GM18868 (cell line): ENCODE measurements at regions not wholly inside any gene's neighbourhood (a gene's known extent, or its start where the extent isn't known, plus 50 kb on each side); places are given as distances from the start of the nearest gene placed in this dataset.
A peak's percentile ranks its signal among the peaks of the same experiment; 100 is the strongest.
"Not testable (repeated sequence)": the region's sequence is repeated elsewhere in the genome, so short reads cannot be mapped to it uniquely, and the experiment has no call there.

Source experiments
- ATAC-seq: cut with Tn5 transposase; IDR thresholded peaks from one replicate; pipeline ENCODE4 v1.9.1; 2021; ENCODE audit warnings: mild to moderate bottlenecking, moderate library complexity; ENCODE audit not compliant: unreplicated experiment

DNA sequence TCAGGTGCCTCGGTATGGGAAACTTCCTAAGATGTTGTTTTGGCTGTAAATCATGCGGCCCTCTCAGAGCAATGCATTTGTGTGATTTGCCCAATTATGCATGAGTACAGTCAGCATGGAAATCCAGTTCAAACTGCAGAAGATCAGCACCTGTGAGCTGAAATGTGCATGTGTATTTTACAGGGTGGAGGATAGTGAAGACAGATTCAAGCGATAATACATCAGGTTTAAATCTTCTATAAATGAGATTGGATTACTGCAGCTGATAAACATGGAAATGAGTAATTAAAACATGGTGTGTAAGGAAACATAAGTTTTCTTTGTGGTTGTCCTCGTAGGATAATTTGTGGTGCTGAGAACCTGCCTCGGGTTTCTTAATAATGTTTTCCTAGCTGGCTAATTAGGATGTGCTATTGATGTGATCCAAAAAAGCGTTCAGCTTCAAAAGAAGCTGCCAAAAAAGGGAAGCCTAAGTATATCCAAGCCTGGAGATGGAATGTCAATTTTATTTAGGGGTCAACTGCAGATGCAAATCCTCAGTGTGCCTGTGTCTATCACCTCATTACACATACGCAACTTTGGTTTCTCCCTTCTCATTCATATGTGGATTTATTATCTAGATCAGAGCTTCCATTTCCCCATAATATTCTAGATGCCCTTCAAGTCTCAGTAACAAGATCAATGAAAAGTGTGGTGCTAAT is 117.1 kb upstream of the CCDC28A start:
- no peak for ATAC-seq

DNA sequence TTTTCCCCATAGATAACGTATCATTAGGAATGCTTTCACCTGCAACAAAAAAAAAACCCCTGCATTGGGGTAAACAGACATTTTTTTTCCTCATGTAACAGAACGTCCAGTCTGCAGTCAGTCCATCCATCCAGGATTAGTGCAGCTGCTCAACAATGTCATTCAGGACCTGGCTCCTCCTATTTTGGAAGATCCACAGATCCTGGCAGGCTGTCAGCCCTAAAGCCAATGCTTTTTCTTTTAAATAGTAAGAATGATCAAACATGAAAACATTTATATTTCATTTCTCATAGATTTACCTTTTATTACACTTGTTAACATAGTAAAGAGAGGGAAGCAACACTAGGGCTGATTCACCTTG is 116.5 kb upstream of the CCDC28A start:
- ATAC-seq = no peak

DNA sequence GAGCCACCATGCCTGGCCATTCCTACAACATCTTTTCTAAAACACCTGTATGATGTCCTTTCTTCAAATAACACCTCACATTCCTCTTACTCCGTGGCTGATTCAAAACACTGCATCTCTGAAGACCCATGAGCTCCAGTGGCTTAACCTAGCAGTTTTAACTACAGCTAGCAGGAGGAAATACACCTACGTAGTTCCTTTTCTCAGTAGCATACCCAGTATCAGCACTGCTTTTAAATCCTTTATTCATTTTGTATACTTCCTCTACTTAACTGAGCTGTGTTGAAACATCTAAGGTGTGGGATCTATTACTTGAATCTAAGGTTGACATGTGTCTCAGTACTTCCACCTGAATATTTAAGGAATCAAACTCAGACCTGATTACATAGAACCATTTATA is 113.6 kb upstream of the CCDC28A start:
- ATAC-seq = peak; percentile 59

DNA sequence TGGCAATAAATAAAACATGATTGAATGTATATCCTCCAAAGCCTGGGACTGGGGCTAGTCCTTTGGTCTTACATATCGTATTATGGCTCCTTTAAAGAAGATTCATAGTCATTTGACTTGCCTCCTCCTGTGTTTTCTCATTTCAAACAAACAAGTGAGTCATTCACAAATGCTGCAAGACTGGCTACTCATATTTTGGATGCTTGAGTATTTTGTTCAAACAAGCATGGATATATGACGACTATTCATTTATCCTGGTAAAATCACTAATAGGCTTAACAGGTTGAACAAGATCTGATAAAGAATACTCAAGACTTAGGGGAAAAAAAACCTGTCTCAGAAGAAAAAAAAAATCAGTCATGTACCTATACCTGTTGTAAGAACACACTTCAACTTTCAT is 111.1 kb upstream of the CCDC28A start:
- no peak for ATAC-seq

DNA sequence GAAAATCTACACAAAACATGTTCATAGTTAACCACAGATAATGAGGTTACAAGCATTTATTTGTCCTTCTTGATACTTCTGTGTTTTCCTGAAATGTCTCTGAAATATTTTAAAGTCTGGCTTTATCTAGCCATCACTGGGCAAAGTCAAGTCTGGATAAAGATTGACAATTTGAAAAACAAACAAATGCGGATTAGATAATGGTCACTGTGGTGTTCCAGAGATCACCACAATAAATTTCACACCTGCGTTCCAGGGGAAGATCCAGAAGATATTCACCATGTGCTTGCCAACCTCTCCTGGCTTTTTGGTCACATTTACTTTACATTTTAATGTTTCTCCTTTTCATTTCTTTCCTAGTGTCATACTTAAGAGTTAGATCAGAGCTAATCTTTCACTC is 109.7 kb upstream of the CCDC28A start:
- ATAC-seq = no peak

DNA sequence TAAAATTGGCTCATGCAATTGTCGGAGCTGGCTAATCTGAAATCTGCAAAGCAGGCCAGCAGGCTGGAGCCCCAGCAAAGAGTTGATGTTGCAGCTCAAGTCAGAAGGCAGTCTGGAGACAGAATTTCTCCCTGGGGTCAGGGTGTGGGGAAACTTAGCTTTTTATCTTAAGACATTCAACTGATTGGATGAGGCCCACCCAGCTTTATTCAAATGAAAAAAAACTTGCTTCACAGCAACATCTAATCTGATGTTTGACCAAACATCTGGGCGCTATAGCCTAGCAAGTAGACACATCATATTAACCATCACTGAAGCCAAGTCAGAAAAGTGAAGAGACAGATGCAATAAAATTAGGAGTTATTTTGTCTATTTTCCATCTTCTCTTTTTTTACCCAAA is 108.8 kb upstream of the CCDC28A start:
- no peak for ATAC-seq

DNA sequence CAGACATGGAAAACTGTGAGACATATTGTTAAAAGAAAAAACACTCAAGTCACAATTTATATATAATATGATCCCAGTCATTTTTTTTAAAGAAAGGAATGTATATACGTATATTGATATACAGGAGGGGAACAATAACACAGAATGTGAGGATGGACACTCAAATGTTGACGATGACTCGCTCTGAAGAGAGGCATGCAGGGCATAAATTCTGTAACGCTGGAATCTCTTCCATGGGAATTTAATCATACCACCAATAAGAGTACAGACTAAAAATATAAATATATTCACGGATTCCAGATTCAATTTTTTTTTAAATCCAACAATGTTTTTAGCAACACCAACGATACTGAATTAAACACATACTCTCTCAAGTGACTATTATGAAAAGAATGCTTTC is 106.9 kb upstream of the CCDC28A start:
- ATAC-seq = no peak

DNA sequence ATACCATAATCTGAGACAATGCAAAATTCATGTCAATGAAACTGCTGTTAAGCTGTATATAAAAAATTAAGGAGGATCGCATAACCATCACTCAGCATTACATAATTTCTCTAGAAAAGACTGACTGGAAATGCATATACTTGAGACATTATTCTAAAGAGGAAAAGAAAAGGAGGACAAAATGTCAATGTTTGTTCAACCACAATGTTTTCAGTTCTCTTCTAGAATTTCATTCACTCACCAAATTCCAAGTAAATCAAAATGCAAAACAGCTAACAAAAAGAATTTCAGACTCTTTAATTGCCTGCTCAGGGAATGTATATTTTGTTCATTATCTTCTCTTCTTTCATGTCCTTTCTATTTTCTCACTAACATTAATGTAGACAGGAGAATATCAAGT is 106.2 kb upstream of the CCDC28A start:
- ATAC-seq = no peak

DNA sequence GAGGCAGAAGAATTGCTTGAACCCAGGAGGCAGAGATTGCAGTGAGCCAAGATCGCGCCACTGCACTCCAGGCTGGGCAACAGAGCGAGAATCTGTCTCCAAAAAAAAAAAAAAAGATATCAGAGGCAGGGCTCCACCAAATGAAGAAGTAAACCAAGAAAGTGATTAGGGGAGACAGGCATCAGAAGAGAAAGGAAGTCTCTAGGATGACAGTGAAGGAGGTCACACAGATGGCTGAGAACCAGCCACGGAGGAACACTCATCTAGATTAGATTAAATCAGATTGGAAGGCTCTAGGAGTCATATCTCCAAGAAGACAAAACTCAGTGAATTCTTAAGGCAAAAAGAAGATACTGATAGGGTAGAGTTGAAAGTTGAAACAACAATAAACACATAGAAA is 102.2 kb upstream of the CCDC28A start:
- ATAC-seq = no peak

DNA sequence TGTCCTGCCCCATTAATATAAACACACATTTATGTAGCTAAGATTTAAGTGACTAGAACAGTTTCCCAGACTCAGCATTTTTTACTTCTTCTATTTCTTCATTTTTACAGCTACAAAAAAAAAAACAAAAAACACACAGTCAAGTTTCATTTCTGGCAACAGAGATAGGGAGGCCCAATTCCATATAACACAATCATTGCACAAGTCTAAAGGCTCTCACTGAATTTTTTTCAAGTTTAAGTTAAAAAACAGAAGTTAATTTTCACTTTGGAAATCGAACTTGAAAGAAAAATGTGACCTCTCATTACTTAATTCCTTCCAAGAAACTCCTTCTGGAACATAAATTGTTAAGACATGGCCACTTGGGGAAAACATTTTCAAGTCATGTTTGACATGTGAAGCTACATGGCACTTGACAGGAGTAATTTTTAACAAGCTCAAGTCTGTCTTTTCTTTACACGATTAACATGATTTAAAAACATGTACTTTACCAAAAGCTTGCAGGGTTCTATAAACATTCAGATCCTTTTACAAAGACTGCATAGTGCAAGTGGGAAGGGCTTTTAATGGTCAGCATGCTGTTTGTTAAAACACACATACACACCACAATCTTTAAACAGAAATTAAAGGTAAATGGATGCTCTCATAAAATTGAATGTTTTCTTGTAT is 100.1 kb upstream of the CCDC28A start:
- ATAC-seq = no peak

DNA sequence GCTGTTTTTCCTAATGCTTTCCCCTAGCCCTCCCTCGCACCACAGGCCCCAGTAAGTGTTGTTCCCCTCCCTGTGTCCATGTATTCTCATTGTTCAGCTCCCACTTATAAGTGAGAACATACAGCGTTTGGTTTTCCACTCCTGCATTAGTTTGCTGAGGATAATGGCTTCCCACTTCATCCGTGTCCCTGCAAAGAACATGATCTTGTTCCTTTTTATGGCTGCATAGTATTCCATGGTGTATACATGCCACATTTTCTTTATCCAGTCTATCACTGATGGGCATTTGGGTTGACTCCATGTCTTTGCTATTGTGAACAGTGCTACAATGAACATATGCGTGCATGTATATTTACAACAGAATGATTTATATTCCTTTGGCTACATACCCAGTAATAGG is 99.1 kb upstream of the CCDC28A start:
- not testable (repeated sequence) for ATAC-seq

DNA sequence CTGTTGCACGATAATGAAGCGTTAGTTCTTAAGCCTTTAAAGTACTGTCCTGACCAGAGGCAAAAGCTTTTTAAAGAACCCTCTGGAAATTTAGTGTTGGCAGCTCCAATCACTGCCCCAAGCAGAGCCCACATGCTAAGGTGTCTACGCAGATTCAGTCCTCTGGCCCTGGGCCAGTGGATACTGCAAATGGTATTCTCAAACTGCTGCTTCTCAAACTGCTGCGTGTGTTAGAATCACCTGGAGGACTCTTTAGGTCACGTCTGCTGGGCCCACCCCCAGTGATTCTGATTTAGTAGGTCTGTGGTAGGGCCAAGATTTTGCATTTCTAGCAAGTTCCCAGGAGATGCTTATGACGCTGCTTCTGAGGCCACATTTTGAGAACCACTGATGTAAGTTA is 96.0 kb upstream of the CCDC28A start:
- no peak for ATAC-seq

DNA sequence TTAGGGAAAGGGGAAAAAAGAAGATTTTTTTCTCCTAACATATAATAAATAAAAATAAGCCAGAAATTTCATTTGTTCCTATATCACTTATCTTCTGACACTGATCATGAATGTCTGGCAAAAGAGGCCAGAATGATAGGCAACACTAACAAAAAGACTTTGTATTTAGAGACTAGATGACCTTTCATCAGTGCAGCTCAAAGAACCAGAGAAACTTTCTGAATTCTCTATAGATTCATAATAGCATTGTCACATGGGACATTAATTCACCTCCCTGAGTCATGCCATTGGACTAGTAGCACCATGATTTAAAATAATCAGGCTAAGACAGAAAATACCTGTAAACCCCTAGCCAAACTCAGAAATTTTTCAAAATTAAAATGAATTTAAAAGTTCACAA is 95.4 kb upstream of the CCDC28A start:
- no peak for ATAC-seq

DNA sequence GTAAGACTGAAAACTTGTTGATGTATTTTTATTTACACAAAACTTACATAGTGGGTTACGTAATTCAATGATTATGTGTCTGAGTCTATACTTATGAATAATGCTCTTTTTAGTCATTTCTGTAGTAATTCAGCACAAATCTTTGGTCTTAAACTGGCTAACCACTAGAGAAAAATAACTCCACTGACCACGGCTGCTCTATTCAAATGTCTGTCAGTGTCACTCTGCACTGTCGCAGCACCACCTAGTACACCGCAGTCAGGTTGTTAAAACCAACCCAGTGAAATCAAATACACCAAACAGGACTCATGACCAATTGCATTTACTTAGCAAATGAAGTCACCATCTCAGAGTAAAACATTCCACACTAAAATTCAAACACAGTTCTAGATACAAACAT is 93.5 kb upstream of the CCDC28A start:
- no peak for ATAC-seq

DNA sequence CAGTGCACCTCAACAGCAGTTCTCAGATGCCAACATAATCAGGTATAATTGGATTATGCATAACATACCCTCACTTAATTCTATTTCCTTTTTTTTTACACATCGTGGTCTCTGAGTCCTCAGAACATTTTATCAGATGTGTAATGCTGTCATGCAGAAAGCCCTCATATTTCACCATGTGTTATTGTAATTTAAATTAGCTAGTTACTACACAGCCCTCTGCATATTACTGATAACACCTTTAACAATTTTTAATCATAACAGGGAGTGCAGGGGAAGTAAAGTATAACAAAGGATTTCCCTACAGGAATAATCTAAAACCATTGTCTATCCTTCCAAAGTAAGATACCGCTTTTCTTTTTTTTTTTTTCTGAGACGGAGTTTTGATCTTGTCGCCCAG is 91.9 kb upstream of the CCDC28A start:
- ATAC-seq = no peak

DNA sequence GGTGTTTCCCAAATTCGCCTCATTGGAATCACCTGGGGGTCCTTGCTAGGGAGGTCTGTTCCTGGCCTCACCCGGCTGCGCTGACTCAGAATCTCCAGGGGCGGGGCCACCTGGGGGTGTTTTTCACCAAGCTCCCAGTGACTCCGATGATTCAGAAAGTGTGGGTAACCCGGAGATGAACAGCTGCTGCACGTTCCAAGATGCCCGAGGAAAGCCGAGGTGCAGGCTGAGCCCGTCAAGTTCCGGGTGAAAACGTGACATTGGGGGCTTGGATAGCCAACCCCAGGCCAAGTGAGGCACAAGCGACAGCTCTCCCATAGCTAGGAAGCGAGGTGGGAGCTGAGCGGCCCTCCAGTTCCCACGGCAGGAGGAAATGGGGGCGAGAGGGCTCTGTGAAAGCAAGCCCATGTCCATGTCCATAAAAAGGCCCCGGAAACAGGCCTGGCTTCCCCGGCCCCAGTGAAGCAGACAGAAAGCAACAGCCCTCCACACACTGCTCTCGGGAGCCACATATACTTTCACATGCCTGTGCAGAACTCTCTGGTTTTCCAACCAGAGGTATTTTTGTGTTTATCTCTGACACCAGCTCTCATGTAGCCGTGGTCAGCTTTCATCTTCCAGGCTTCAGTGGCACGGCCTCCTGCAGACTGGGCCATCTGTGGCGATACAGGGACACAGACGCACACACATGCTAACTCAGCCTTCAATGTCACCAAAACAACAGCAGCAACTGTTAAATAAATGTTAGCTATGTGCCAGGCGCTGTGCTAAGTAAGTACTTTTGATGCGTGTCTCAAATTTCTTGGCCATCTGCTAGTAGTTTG is 90.7 kb upstream of the CCDC28A start:
- ATAC-seq = no peak

DNA sequence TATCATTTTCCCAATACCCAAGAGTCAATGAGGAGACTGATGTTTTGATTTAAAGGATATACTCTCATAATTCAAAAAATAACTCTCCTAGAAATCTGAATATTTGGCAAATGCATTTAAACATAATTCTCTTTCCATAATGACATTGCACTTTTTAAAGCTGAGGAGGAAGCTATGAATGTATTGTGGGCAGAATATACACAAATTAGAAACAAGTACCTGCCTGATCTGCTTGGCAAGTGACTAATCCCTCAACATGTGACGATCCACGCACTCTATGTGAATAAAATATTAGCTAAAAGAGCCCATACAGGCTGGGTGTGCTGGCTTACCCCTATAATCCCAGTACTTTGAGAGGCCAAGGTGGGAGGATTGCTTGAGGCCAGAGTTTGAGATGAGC is 88.3 kb upstream of the CCDC28A start:
- ATAC-seq = no peak

DNA sequence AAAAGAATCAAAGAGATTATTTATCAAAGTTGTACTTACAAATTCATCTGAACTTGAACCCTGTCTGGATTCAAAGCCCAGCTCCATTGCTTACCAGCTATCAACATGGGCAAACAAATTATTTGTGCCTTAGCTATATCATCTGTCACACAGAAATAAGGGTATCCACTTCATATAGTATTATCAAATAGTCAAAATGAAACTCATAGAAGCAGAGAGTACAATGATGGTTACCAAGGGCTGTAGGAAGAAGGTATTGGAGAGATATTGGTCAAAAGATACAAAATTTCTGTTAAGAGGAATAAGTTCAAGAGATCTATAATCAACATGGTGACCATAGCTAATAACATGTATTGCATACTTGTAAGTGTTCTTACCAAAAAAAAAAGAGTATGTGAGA is 87.8 kb upstream of the CCDC28A start:
- peak; percentile 52 for ATAC-seq

DNA sequence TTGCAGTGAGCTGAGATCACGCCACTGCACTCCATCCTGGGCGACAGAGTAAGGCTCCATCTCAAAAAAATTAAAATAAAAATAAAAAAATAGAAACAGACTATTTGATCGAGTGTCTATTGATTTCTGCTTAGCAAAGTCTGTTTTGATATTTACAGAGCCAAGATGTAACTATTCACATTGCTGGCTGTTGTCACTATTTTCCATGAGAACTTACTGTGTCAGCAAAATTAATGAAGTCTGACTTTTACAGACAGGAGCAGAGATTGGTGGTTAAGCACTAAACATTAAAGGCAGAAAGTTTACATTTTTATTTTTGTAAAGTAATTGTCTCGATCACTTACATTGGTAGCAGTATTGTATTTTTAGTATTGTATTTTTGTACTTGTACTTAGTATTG is 85.0 kb upstream of the CCDC28A start:
- ATAC-seq = no peak

DNA sequence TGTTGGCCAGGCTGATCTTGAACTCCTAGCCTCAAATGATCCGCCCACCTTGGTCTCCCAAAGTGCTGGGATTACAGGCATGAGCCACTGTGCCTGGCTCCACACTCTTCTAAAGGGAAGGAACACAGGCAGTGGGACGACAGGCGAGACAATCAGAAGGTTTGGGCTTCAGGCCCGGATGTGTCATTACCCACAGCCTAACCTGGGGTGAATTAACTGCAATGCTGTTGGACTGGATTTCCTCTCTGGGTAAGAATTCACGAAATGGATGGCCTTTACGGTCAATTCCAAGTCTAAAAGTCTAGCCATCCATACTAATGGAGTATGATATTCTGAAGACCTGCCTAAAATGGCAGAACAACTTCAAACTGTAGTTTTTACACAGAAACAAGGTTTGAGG is 83.7 kb upstream of the CCDC28A start:
- no peak for ATAC-seq

DNA sequence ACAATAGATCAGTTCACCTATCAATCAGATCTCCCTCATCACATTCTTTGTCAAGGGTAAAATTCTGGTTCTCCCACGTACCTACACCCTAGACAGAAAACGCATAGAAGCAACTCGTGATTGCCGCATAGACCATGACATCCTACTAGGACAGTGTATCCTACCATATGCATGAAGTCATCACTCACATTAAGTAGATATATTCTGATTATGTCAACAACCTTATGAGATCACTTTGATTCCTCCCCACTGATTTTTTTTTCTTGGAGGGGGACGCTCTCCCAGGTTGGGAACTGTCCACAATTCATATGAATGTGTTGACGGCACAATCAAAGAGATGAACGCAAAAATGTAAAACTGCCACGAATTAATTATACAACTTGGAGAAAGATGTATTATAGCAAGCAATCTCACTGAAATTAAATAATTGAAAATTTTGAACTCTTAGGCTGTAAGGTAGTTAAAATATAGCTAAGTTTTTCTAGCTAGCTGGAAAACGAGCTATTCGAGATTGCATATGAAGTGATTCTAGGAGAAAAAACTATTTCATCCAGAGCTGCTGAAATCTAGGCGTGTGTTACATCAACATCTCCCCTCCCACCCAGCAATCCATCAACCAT is 82.5 kb upstream of the CCDC28A start:
- ATAC-seq = no peak

DNA sequence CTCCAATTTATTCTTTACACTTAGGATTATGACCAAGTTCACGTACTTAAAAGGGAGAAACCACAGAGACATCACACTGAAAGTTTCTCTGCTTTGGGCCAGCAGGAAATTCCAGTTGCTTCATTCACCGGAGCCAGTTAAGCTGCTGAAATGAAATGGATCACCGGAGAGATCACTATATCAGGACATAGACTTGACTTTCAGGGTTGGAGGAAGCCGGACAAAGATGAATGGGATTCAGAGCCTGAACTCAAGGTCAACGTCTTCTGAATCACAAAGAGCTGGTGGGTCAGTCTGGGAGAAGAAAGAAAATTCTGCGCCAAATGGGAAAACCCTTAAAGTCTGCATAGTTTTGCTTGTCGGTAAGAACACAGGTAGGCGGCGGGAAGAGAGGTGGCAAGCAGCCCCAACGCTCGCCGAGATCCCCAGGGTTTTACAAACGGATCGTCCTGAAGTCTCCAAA is 81.9 kb upstream of the CCDC28A start:
- no peak for ATAC-seq
